GM12892 (cell line): ENCODE measurements at regions not wholly inside any gene's neighbourhood (a gene's known extent, or its start where the extent isn't known, plus 50 kb on each side); places are given as distances from the start of the nearest gene placed in this dataset.

Experiments
- DNase-seq: peaks from one replicate; pipeline ENCODE4 v3.0.0; 2011; ENCODE audit not compliant: insufficient read length
- FAIRE-seq: peaks from 2 replicates; lab custom pipeline; 2011; peaks lifted over from hg19 to GRCh38; lab: Jason Lieb, UNC
- POLR2A ChIP-seq: IDR thresholded peaks from 2 replicates; pipeline ENCODE4 v1.6.1; 2011; ENCODE audit warnings: low read depth, low read length, control low read depth
- POLR2AphosphoS5 ChIP-seq: IDR thresholded peaks from 2 replicates; pipeline ENCODE4 v1.6.1; 2011; ENCODE audit warnings: low read depth, low read length, control low read depth
- TAF1 ChIP-seq: IDR thresholded peaks from 2 replicates; pipeline ENCODE4 v1.6.1; 2011; ENCODE audit warnings: low read depth, mild to moderate bottlenecking, control low read depth, low read length, borderline replicate concordance

GRCh38 chr3:5071061-5071460 is 51.0 kb upstream of the ARL8B start:
- DNase-seq (no peak), FAIRE-seq (no peak)
- no peak for TF ChIP-seq POLR2AphosphoS5

DNA sequence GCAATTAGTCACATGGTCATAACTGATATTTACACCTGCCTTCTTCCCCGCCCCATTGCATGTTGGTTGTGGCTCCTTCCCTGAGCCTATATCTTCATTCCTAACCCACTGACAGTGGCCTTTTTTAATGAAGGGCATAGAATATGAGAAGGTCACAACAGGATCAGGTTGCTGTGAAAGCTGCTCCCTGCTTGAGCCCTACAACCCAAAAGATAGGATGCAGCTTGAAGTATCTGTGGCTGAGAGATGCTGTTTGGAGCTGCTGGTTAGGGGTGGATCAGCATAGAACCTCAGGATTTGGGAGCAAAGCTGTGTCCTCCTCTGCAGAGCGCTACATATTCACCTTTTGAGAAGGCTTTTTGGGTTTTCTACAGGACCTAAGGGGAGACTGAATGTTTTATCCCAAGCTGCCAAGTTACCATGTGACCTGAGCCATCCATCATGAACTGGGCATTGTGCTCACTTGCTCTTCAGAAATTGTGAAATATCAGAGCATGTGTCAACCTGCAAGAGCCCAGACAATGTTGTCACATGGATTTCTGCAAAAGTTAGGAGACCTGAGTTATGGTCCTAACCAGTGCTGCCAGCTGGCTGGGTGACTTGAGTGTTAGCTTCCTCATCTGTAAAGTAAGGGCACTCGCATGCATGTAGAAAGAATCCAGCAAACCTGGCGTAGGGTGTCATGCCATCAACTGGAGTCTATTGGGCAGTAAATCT is 49.8 kb upstream of the ARL8B start:
- DNase-seq (no peak), FAIRE-seq (no peak)
- no peak for TF ChIP-seq POLR2AphosphoS5
- TF ChIP-seq POLR2A, result no peak
- no peak for TF ChIP-seq TAF1
